H1 (cell line): ENCODE measurements at regions not wholly inside any gene's neighbourhood (a gene's known extent, or its start where the extent isn't known, plus 50 kb on each side); places are given as distances from the start of the nearest gene placed in this dataset.

ENCODE experiments used
- CTCF ChIA-PET: fragments of 300-600 bp; sonication (Branson Sonifier 250); formaldehyde crosslinking; loops from one replicate; lab custom pipeline; 2021; ENCODE audit not compliant: partially characterized antibody; lab: Charles Lee
- POLR2A ChIA-PET: fragments of 300-600 bp; sonication (Branson Sonifier 250); formaldehyde crosslinking; loops from one replicate; lab custom pipeline; 2021; ENCODE audit warnings: inconsistent platforms; ENCODE audit not compliant: partially characterized antibody; lab: Charles Lee
- DNase-seq, 2 experiments: peaks; one replicate each; pipeline versions ENCODE4 v3.0.0 to v3.0.0-alpha.2; 2010 to 2022; ENCODE audit warnings: low spot score in 2 of 2, low read depth in 1 of 2, mixed read lengths in 1 of 2
- FAIRE-seq: peaks from 2 replicates; lab custom pipeline; 2011; peaks lifted over from hg19 to GRCh38; lab: Jason Lieb, UNC
- H2AFZ ChIP-seq: 2 replicates; pipeline ENCODE4 v1.8.1; 2012; ENCODE audit warnings: low read length, inconsistent platforms
- H2AK5ac ChIP-seq: 2 replicates; pipeline ENCODE4 v1.6.1; 2013; ENCODE audit warnings: low read depth, low read length
- H2BK120ac ChIP-seq: replicated peaks from 2 replicates; pipeline ENCODE3; 2013; ENCODE audit warnings: low read depth, low read length, inconsistent platforms
- H2BK12ac ChIP-seq: 2 replicates; pipeline ENCODE4 v1.6.1; 2013; ENCODE audit warnings: low read depth, low read length
- H2BK15ac ChIP-seq: 2 replicates; pipeline ENCODE4 v1.6.1; 2013; ENCODE audit warnings: low read length
- H2BK20ac ChIP-seq: 2 replicates; pipeline ENCODE4 v1.6.1; 2013; ENCODE audit warnings: low read length
- H2BK5ac ChIP-seq: 2 replicates; pipeline ENCODE4 v1.6.1; 2013; ENCODE audit warnings: low read depth, low read length
- H3K14ac ChIP-seq: 2 replicates; pipeline ENCODE4 v1.6.1; 2013; ENCODE audit warnings: inconsistent platforms; ENCODE audit not compliant: insufficient read length
- H3K18ac ChIP-seq: 2 replicates; pipeline ENCODE4 v1.6.1; 2013; ENCODE audit warnings: low read length; ENCODE audit errors: extremely low read depth
- H3K23ac ChIP-seq: 2 replicates; pipeline ENCODE4 v1.6.1; 2013; ENCODE audit warnings: inconsistent platforms; ENCODE audit not compliant: insufficient read length
- H3K23me2 ChIP-seq: 2 replicates; pipeline ENCODE4 v1.6.1; 2013; ENCODE audit warnings: low read depth, low read length
- H3K27ac ChIP-seq: 2 replicates; pipeline ENCODE4 v1.6.1; 2011; ENCODE audit warnings: low read depth, low read length, inconsistent platforms
- H3K27me3 ChIP-seq, 4 experiments: replicated peaks in 1 of 4; 1 replicate in 1 of 4; 2 replicates in 3 of 4; pipeline versions ENCODE4 v1.6.1 to v1.8.1; 2011 to 2013; ENCODE audit warnings: low read length in 3 of 4, mild to moderate bottlenecking in 3 of 4, inconsistent platforms in 2 of 4, mixed read lengths in 2 of 4, moderate library complexity in 1 of 4; ENCODE audit not compliant: control insufficient read depth in 3 of 4, insufficient read depth in 3 of 4; ENCODE audit errors: extremely low read depth in 1 of 4
- H3K36me3 ChIP-seq, 4 experiments: 2 replicates each; pipeline versions ENCODE4 v1.6.1 to v1.8.1; 2011 to 2013; ENCODE audit warnings: mild to moderate bottlenecking in 4 of 4, low read length in 3 of 4, moderate library complexity in 2 of 4, control low read depth in 1 of 4, inconsistent platforms in 1 of 4; ENCODE audit not compliant: insufficient read depth in 4 of 4, control insufficient read depth in 2 of 4
- H3K4ac ChIP-seq: replicated peaks from 2 replicates; pipeline ENCODE3; 2013; ENCODE audit warnings: low read length, low read depth, mixed read lengths, inconsistent platforms; ENCODE audit not compliant: insufficient read length
- H3K4me1 ChIP-seq, 4 experiments: replicated peaks in 1 of 4; 1 replicate in 1 of 4; 2 replicates in 3 of 4; pipeline versions ENCODE4 v1.6.1 to v1.8.1; 2011 to 2013; ENCODE audit warnings: low read length in 3 of 4, inconsistent platforms in 2 of 4, mixed read lengths in 1 of 4; ENCODE audit not compliant: insufficient read depth in 4 of 4, control insufficient read depth in 3 of 4
- H3K4me2 ChIP-seq, 2 experiments: 2 replicates each; pipeline versions ENCODE4 v1.6.1 to v1.8.1; 2011 to 2013; ENCODE audit warnings: low read depth in 2 of 2, low read length in 2 of 2, control low read depth in 1 of 2, inconsistent platforms in 1 of 2, mild to moderate bottlenecking in 1 of 2; ENCODE audit not compliant: insufficient read depth in 1 of 2
- H3K4me3 ChIP-seq, 4 experiments: fragments of 200-600, 300-600 bp in 1 of 4; sonication (generic), shearing (Covaris generic), sonication (Bioruptor Twin) in 1 of 4; 2 replicates each; pipeline versions ENCODE4 v1.5.1 to v1.8.1; 2011 to 2016; ENCODE audit warnings: low read length in 4 of 4, low read depth in 3 of 4, control low read depth in 2 of 4, inconsistent platforms in 2 of 4, mild to moderate bottlenecking in 2 of 4, mixed read lengths in 1 of 4, moderate library complexity in 1 of 4; ENCODE audit not compliant: insufficient read depth in 2 of 4; ENCODE audit errors: extremely low read depth in 1 of 4
- H3K56ac ChIP-seq: replicated peaks from 2 replicates; pipeline ENCODE3; 2013; ENCODE audit warnings: low read depth, mild to moderate bottlenecking, mixed read lengths, low read length, inconsistent platforms; ENCODE audit not compliant: insufficient read length
- H3K79me1 ChIP-seq: 2 replicates; pipeline ENCODE4 v1.6.1; 2013; ENCODE audit warnings: low read depth, low read length, control low read depth
- H3K79me2 ChIP-seq, 2 experiments: 2 replicates each; pipeline versions ENCODE4 v1.6.1 to v1.8.1; 2012 to 2013; ENCODE audit warnings: low read length in 2 of 2, mild to moderate bottlenecking in 2 of 2, inconsistent platforms in 1 of 2; ENCODE audit not compliant: insufficient read depth in 2 of 2, control insufficient read depth in 1 of 2
- H3K9ac ChIP-seq, 4 experiments: replicated peaks in 1 of 4; 1 replicate in 1 of 4; 2 replicates in 3 of 4; pipeline versions ENCODE4 v1.6.1 to v1.8.1; 2011 to 2013; ENCODE audit warnings: low read depth in 3 of 4, low read length in 3 of 4, control low read depth in 2 of 4, mild to moderate bottlenecking in 2 of 4, moderate library complexity in 2 of 4, inconsistent platforms in 1 of 4; ENCODE audit errors: extremely low read depth in 1 of 4
- H3K9me3 ChIP-seq, 2 experiments: 2 replicates each; pipeline versions ENCODE4 v1.6.1 to v1.8.1; 2012 to 2013; ENCODE audit warnings: mild to moderate bottlenecking in 2 of 2, moderate library complexity in 2 of 2, control low read depth in 1 of 2, inconsistent platforms in 1 of 2, low read depth in 1 of 2, low read length in 1 of 2, mixed read lengths in 1 of 2; ENCODE audit not compliant: insufficient read depth in 2 of 2
- H4K20me1 ChIP-seq, 2 experiments: replicated peaks in 1 of 2; 2 replicates each; pipeline versions ENCODE3 to v1.8.1; 2011 to 2013; ENCODE audit warnings: inconsistent platforms in 2 of 2, low read length in 2 of 2, mild to moderate bottlenecking in 1 of 2; ENCODE audit not compliant: insufficient read depth in 2 of 2, control insufficient read depth in 1 of 2
- H4K5ac ChIP-seq: 2 replicates; pipeline ENCODE4 v1.6.1; 2013; ENCODE audit warnings: low read length, low read depth, mixed read lengths, inconsistent platforms; ENCODE audit not compliant: insufficient read length
- H4K8ac ChIP-seq: 2 replicates; pipeline ENCODE4 v1.8.0; 2013; ENCODE audit warnings: mild to moderate bottlenecking, moderate library complexity, low read length, inconsistent platforms; ENCODE audit not compliant: insufficient read depth; ENCODE audit errors: extremely low read depth
- H4K91ac ChIP-seq: replicated peaks from 2 replicates; pipeline ENCODE3; 2013; ENCODE audit warnings: low read length, mixed read lengths, inconsistent platforms; ENCODE audit not compliant: insufficient read length
- RNF2 ChIP-seq: fragments of 200-900, 300-1000 bp; sonication (generic); IDR thresholded peaks from 2 replicates; pipeline ENCODE4 v1.7.1; 2016; ENCODE audit warnings: borderline replicate concordance, low read depth, mild to moderate bottlenecking, antibody characterized with exemption, low read length; ENCODE audit not compliant: poor library complexity, severe bottlenecking; ENCODE audit errors: missing control alignments
- SIN3A ChIP-seq, 2 experiments: IDR thresholded peaks in 1 of 2; conservative IDR thresholded peaks in 1 of 2; 2 replicates each; pipeline ENCODE4 v1.6.1; 2011 to 2012; ENCODE audit warnings: low read length in 2 of 2, improper control_type of control experiment in 1 of 2, low read depth in 1 of 2, mild to moderate bottlenecking in 1 of 2
- SUZ12 ChIP-seq: fragments of 200-600 bp; sonication (generic); IDR thresholded peaks from 2 replicates; pipeline ENCODE4 v1.6.1; 2012; ENCODE audit warnings: mild to moderate bottlenecking, inconsistent platforms, low read length, moderate library complexity, mixed read lengths
- USF2 ChIP-seq: IDR thresholded peaks from 2 replicates; pipeline ENCODE4 v1.6.1; 2011; ENCODE audit warnings: low read length, improper control_type of control experiment
- ZNF274 ChIP-seq: IDR thresholded peaks from 2 replicates; pipeline ENCODE4 v1.7.0; 2012; ENCODE audit warnings: low read length, borderline replicate concordance; ENCODE audit errors: extremely low read depth
- WGBS, 2 experiments: shearing (Covaris generic) in 1 of 2; methylation state at CpG; one replicate each; pipeline versions ENCODE4 v1.1.6 to v1.1.7; 2013 to 2015; ENCODE audit warnings: low lambda C conversion rate in 2 of 2, mixed read lengths in 2 of 2, inconsistent platforms in 1 of 2, low coverage in 1 of 2, missing lambda C conversion rate in 1 of 2; ENCODE audit not compliant: insufficient replicate concordance in 2 of 2, insufficient coverage in 1 of 2, insufficient read length in 1 of 2; ENCODE audit errors: extremely low coverage in 1 of 2, missing lambda C conversion rate in 1 of 2; 5-methylcytosine and 5-hydroxymethylcytosine counted together

- Histone ChIP-seq H3K36me3 (no peaks in the 10 kb centered on the region), H4K8ac (no peak overlapping the region), H3K4me2 (no peak overlapping the region)
- TF ChIP-seq SIN3A (conservative IDR thresholded peaks at IDR 0.05 in 1 of 2, IDR thresholded peaks at IDR 0.05 in 1 of 2; ENCODE audit: low read depth in 1 of 2, low read length in 2 of 2), result no peak
- TF ChIP-seq SUZ12, result no peak
- TF ChIP-seq RNF2, result no peak
- no peak for TF ChIP-seq ZNF274
- TF ChIP-seq USF2, result no peak
Measured at GRCh38 chr15:98315971-98316370, 332.4 kb upstream of the IGF1R start.

More at GRCh38 chr15:98315971-98316370, 332.4 kb upstream of the IGF1R start:
- H3K18ac ChIP-seq, result no peak overlapping the region
- H2AK5ac ChIP-seq, result no peak overlapping the region
- DNase-seq (no peak), FAIRE-seq (no peak)
- no peaks in the 10 kb centered on the region for H3K79me2 ChIP-seq
- no peak overlapping the region for H2BK20ac ChIP-seq
- H3K9ac ChIP-seq, result no peak overlapping the region
- H3K79me1 ChIP-seq, result no peaks in the 10 kb centered on the region
- no peak overlapping the region for H2AFZ ChIP-seq
- 55% methylated on average over 3 of the region's 3 CpGs; no CpG with 5 or more reads in 1 of the 2 experiments for WGBS, 2 experiments
- no peak overlapping the region for H2BK120ac ChIP-seq
- H3K4me1 ChIP-seq, result no peaks in the 10 kb centered on the region
- no peak overlapping the region for H3K4ac ChIP-seq
- peaks cover 0 to 4% of the 10 kb centered on the region in 2 experiments; a peak in 1 of 4 replicates for H3K9me3 ChIP-seq
- H2BK5ac ChIP-seq, result no peak overlapping the region
- H4K91ac ChIP-seq, result no peak overlapping the region
- no peak overlapping the region for H4K5ac ChIP-seq
- no peak overlapping the region for H3K27ac ChIP-seq
- CTCF ChIA-PET, result interaction anchor here (0.9 to 1.0 kb wide), 2 partner anchors 66 to 100 kb away, joined by 3 read pairs; no protein-coding TSS in a partner anchor
- H3K14ac ChIP-seq, result no peak overlapping the region
- H3K27me3 ChIP-seq, result no peaks in the 10 kb centered on the region
- H3K23ac ChIP-seq, result no peak overlapping the region
- H3K4me3 ChIP-seq, result no peak overlapping the region
- POLR2A ChIA-PET, result no interaction called here
- no peak overlapping the region for H2BK15ac ChIP-seq
- H3K56ac ChIP-seq, result no peak overlapping the region
- no peaks in the 10 kb centered on the region for H3K23me2 ChIP-seq
- no peak overlapping the region for H2BK12ac ChIP-seq
- H4K20me1 ChIP-seq, result no peaks in the 10 kb centered on the region
